Right ventricle myocardium superior (tissue), 1 donor: ENCODE measurements at regions not wholly inside any gene's neighbourhood (a gene's known extent, or its start where the extent isn't known, plus 50 kb on each side); places are given as distances from the start of the nearest gene placed in this dataset.

Experiments
- ATAC-seq: fragments of 200-7000 bp; cut with Tn5 transposase; one replicate; pipeline ENCODE4 v1.9.1; 2020; ENCODE audit warnings: mild to moderate bottlenecking; ENCODE audit not compliant: poor library complexity
- DNase-seq: peaks from one replicate; pipeline ENCODE4 v3.0.0-alpha.2; 2020
- intact Hi-C: fragments of 100-400 bp; cut with DNase I; formaldehyde crosslinking; loops from one replicate; pipeline ENCODE4 v1.11.2; 2022
- donor health status: DM: no; HTN: yes; CAD: no; lungs with severe emphysema.

DNA sequence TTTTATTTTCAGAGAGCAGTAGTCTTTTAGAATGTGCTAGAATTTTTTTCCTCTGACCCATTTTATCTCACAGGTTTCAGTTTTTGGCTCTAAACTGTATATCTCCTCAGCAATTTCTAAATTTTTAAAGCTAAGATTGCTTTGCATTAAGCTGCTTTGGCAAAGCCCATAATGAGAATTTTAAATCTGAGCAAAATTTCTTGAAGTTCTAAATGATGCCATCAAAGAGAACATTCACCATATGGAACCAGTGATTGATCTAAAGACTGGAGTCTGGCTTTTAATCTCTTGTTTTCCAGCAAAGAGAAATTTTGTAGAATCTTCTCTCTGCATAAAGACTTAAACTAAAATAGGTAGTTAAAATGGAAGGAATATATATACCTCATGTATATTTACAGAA, 313.6 kb downstream of the TBC1D32 start:
- ATAC-seq (no peak), DNase-seq (no peak)
- intact Hi-C loops, result no loop called here

GRCh38 chr6:121008553-121008952, 325.7 kb downstream of the TBC1D32 start:
- DNase-seq (no peak), ATAC-seq (no peak)
- intact Hi-C loops, result no loop called here

DNA sequence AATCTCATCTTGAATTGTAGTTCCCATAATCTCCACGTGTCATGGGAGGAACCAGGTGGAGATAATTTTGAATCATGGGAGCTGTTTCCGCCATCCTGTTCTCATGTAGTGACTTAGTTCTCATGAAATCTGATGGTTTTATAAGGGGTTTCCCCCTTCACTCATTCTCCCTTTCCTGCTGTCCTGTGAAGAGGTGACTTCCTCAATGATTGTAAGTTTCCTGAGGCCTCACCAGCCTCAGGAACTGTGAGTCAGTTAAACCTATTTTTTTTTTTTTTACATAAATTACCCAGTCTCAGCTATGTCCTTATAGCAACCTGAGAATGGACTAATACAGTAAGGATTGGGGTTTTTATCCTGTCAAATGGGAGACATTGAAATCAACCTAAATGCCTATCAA, 328.3 kb downstream of the TBC1D32 start:
- ATAC-seq, result no peak
- DNase-seq, result no peak
- intact Hi-C loops, result no loop called here

- intact Hi-C loops, result no loop called here
- ATAC-seq, result no peak
- no peak for DNase-seq
Observed at GRCh38 chr6:121000381-121000780, 333.9 kb downstream of the TBC1D32 start.

DNA sequence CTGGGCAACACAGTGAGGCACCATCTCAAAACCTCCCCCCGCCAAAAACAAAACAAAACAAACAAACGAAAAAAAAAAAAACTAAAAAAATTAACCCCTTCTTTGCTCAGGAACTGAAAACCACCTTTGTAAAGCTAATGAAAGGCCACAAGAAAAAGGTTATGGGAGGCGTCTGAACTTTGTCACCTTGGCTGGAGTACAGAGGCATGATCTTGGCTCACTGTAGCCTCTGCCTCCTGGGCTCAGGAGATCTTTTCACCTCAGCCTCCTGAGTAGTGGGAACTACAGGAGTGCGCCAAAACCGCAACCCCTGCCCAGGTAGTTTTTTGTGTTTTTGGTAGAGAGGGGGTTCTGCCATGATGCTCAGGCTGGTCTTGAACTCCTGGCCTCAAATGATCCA, 337.9 kb downstream of the TBC1D32 start:
- DNase-seq (no peak), ATAC-seq (no peak)
- intact Hi-C loops, result no loop called here

DNA sequence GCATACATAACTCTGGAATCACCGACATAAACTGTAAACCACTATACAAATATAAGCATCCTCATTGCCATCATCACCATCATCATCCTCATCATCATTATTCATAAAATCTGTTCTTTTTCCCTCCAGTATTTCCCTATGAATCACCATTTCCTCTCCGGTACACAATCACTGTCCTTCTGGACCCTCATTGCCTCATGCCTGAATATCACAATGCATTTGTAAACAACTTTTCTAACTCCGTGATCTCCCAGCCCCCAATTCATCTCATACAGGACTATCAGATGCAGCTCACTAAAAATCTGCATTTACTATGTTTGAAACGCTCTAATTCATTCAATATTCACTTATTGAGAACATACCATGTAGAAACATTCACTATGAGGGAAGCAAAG, 339.7 kb downstream of the TBC1D32 start:
- intact Hi-C loops, result no loop called here
- DNase-seq (no peak), ATAC-seq (no peak)

- intact Hi-C loops, result no loop called here
- ATAC-seq (no peak), DNase-seq (no peak)
Observed at GRCh38 chr6:120993929-120994572, 340.2 kb downstream of the TBC1D32 start.

DNA sequence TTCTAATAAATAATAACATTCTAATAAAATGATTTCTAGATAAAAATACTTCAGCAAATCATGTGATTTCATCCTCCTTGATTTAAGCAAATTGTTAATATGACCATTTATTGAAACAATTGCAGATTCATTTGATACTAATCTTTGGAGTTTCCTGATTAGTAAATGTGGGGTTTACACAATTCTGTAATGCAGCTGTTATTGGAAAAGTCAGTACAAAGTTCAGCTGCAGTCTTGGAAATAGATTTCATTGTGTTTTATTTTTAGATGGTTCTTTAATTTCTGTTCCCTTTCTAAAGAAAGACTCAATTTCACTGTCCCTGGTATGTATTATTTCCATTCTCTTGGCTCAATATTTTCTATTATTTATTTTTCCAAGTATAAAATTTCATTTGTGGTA, 342.0 kb downstream of the TBC1D32 start:
- DNase-seq (no peak), ATAC-seq (no peak)
- intact Hi-C loops, result no loop called here

DNA sequence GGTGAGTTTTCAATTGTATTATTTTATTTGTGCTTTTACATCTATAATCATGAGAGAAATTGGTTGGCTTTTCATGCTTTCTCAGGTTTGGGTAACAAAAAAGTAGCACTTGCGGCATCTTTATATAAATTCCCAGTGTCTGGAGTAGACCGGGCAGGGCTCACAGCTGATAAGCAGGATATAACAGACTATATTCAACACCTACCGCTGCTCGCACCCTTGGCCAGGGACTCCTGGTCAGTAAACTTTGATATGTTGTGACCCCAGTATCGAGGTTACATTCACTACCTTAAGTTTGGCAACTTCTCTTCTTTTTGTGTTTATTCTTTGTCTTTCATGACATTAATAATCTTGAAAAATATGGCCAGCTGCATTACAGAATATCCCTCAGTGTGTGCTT, 343.4 kb downstream of the TBC1D32 start:
- DNase-seq, result no peak
- no peak for ATAC-seq
- intact Hi-C loops, result no loop called here

GRCh38 chr6:120981835-120982234, 352.4 kb downstream of the TBC1D32 start:
- no peak for ATAC-seq
- no peak for DNase-seq
- intact Hi-C loops, result no loop called here

GRCh38 chr6:120966321-120966720, 368.0 kb downstream of the TBC1D32 start:
- DNase-seq, result no peak
- intact Hi-C loops, result no loop called here
- ATAC-seq, result no peak

- DNase-seq (no peak), ATAC-seq (no peak)
- intact Hi-C loops, result no loop called here
Observed at GRCh38 chr6:120965814-120966213, 368.5 kb downstream of the TBC1D32 start.

- DNase-seq, result no peak
- intact Hi-C loops, result no loop called here
- ATAC-seq, result no peak
Observed at GRCh38 chr6:120960761-120961160, 373.5 kb downstream of the TBC1D32 start.

- no peak for DNase-seq
- intact Hi-C loops, result no loop called here
- no peak for ATAC-seq
Observed at GRCh38 chr6:120954111-120954510, 380.2 kb downstream of the TBC1D32 start.

DNA sequence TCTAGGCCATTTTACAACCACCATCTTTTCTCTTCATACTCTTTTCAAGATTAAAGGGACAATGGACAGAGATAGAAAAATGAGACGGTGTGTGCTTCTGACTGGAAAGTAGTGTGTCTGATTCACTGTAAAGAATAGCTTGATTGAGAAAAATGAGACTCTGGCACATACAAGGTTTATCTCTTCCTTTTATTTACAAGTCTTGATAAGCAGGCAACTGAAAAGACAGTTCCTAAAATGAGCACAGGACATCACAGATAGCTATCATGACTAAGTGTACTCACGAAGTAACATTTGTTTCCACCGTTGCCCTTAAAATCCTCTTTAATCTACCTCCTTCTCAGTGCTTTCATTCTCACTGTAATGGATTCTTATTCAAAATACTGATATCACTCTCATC, 383.0 kb downstream of the TBC1D32 start:
- intact Hi-C loops, result no loop called here
- ATAC-seq (no peak), DNase-seq (no peak)

- ATAC-seq (no peak), DNase-seq (no peak)
- intact Hi-C loops, result no loop called here
Observed at GRCh38 chr6:120947111-120947510, 387.2 kb downstream of the TBC1D32 start.

DNA sequence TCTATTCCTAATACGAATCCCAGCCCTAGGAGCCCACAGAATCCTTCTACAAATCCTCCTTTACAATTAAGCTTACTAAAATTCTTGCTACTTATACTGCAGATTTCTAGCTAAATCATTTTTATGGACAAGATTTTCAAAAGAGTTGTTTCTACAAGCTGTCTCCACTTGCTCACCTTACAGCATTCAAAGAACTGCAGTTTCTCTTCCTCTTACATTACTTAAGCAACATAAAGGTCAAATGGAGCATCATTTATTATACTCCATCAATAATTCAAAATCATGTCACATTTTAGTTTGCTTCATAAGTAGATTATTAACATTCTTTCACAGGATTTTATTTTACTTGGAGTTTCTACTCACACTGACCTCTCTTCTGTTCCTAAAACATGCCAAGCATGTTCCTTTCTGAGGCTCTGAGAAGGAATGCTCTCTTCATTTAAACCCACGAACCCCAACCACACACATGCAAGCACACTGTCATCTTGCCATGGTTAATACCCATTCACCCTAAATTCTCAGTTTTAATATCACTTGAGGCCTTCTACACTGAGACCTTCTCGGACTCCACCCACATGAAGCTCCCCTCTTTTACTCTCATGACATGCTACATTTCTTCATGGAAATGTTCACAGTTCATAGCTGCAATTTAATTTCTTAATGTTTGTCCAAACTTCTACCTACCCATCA, 388.2 kb downstream of the TBC1D32 start:
- ATAC-seq, result no peak
- intact Hi-C loops, result no loop called here

DNA sequence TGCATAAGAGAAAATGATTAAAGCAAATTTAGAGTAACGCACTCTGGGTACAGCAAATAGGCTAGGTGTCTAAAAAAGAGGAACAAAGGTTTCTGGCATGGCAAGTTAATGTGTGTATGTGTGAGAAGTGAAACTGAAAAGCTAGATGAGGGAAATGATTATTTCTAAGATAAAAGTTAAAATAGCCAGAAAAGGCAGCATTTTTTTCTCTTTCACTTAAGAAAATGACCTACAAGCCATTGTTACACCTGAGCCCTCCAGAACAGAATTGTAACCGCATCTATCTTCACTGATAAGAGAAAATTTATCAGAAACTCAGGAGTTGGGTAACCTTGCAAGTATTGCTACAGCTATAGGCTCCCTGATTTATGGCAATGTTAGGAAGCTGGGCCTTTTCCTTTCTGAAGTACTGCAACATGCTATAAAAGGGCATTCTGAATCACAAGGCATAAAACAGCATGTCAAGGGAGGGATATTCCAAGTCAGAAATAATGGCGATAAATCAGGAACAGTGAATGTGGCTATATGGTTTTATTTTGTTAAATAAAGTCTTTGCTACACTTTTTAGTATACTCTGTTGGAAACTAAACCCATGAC, 395.3 kb downstream of the TBC1D32 start:
- no peak for DNase-seq
- intact Hi-C loops, result no loop called here
- no peak for ATAC-seq

More for the DNA sequence above, 388.2 kb downstream of the TBC1D32 start:
- DNase-seq, result no peak

GRCh38 chr6:120938164-120938875, 396.0 kb downstream of the TBC1D32 start:
- intact Hi-C loops, result no loop called here
- DNase-seq, result no peak
- ATAC-seq, result no peak

DNA sequence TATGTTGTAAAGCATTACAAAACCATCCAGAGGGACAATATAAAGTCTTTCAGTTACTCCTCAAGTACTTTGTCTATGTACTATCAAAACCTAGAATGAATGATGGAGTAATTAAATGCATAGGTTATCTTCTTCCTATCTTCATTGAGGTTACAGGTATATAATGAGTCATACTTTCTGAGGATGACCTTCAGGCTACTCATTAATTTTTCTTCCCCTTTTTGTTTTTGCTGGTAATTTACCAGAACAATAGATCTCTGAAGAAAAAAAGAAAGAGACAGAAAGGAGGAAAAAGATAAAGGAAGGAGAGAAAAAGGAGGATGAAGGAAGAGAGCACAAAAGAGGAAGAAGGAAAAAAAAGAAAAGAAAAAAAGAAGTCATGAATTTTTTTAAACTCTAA, 398.4 kb downstream of the TBC1D32 start:
- DNase-seq (no peak), ATAC-seq (no peak)
- intact Hi-C loops, result no loop called here
